GM12891 (cell line): ENCODE measurements at regions not wholly inside any gene's neighbourhood (a gene's known extent, or its start where the extent isn't known, plus 50 kb on each side); places are given as distances from the start of the nearest gene placed in this dataset.

ENCODE experiments used
- DNase-seq: peaks from one replicate; pipeline ENCODE4 v3.0.0; 2011; ENCODE audit warnings: low spot score; ENCODE audit not compliant: insufficient read length
- FAIRE-seq: peaks from 2 replicates; lab custom pipeline; 2011; peaks lifted over from hg19 to GRCh38; lab: Jason Lieb, UNC
- PAX5 ChIP-seq: IDR thresholded peaks from 2 replicates; pipeline ENCODE4 v1.6.1; 2011; ENCODE audit warnings: low read length, moderate library complexity, mild to moderate bottlenecking; ENCODE audit not compliant: insufficient read depth, severe bottlenecking
- POLR2A ChIP-seq: IDR thresholded peaks from 2 replicates; pipeline ENCODE4 v1.6.1; 2011; ENCODE audit warnings: low read depth, low read length, control low read depth
- POLR2AphosphoS5 ChIP-seq: IDR thresholded peaks from 2 replicates; pipeline ENCODE4 v1.6.1; 2011; ENCODE audit warnings: low read depth, low read length, control low read depth
- POU2F2 ChIP-seq: IDR thresholded peaks from 2 replicates; pipeline ENCODE4 v1.6.1; 2011; ENCODE audit warnings: low read depth, mild to moderate bottlenecking, control low read depth, low read length, moderate library complexity
- SPI1 ChIP-seq: IDR thresholded peaks from 2 replicates; pipeline ENCODE4 v1.6.1; 2011; ENCODE audit warnings: low read depth, low read length, control low read depth
- TAF1 ChIP-seq: IDR thresholded peaks from 2 replicates; pipeline ENCODE4 v1.6.1; 2011; ENCODE audit warnings: low read depth, low read length, control low read depth

GRCh38 chr3:180131169-180131568, 94.4 kb upstream of the PEX5L start:
- no peak for DNase-seq
- no peak for FAIRE-seq
- TF ChIP-seq PAX5 (no peak), POU2F2 (no peak), TAF1 (no peak), SPI1 (no peak), POLR2A (no peak), POLR2AphosphoS5 (no peak)

GRCh38 chr3:180135101-180135500, 98.4 kb upstream of the PEX5L start:
- FAIRE-seq (no peak), DNase-seq (no peak)
- TF ChIP-seq PAX5: no peak
- TF ChIP-seq TAF1: no peak
- TF ChIP-seq SPI1: no peak
- no peak for TF ChIP-seq POLR2AphosphoS5
- TF ChIP-seq POLR2A: no peak

DNA sequence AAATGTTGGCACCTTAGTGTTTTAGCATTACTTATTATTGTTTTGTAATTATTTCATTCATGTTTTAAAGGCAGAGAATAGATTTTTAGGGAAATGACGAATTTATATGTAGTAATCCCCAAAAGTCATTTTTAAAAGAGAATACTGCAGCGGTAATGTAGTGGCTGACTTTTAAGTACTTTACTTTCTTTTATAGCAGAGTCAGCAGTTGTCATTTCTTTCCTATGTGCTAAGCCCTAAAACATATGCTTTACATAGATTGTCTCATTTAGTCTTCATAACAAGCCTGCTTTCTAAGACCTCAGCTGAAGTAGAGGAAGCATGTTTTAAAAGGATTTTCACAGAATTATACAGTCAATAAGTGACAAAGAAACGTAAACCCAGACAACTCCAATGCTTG, 102.1 kb upstream of the PEX5L start:
- no peak for TF ChIP-seq POU2F2
- TF ChIP-seq POLR2A: no peak
- FAIRE-seq (no peak), DNase-seq (no peak)

DNA sequence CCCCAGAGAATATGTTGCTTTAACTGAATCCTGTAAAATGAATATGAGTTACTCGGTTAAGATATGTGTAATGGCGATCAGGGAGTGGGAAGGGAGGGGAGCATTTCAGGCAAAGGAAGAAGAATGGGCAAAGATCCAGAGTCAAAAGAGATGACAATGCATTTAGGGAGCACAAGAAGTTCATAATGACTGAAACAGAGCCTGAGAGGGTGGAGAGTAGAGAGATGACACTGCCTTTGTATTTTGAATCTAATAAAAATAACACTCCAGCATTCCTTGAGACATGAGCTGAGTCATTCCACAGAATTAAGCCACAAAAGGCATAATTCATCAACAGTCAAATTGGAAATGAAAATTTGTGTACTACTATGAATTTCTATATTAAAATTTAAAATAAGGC, 105.3 kb upstream of the PEX5L start:
- TF ChIP-seq SPI1 (no peak), POU2F2 (no peak), POLR2AphosphoS5 (no peak), PAX5 (no peak), TAF1 (no peak), POLR2A (no peak)
- no peak for FAIRE-seq
- DNase-seq: no peak

- no peak for DNase-seq
- TF ChIP-seq POU2F2 (no peak), TAF1 (no peak), PAX5 (no peak), POLR2AphosphoS5 (no peak)
- no peak for FAIRE-seq
Measured at GRCh38 chr3:180142472-180142871, 105.7 kb upstream of the PEX5L start.

DNA sequence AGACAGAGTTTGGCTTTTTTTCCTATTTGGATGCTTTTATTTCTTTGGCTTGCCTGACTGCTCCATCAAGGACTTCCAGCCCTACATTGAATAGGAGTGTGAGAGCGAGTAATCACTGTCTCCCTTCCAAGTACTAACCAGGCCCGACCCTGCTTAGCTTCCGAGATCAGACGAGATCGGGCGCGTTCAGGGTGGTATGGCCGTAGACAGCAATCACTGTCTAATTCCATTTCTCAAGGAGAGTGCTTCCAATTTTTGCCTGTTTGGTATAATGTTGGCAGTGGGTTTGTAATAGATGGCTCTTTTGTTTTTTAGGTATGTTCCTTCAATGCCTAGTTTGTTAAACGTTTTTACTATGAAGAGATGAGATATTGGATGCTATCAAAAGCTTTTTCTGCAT, 125.0 kb upstream of the PEX5L start:
- TF ChIP-seq POLR2A (no peak), PAX5 (no peak), SPI1 (no peak), POU2F2 (no peak), TAF1 (no peak)
- FAIRE-seq (no peak), DNase-seq (no peak)

DNA sequence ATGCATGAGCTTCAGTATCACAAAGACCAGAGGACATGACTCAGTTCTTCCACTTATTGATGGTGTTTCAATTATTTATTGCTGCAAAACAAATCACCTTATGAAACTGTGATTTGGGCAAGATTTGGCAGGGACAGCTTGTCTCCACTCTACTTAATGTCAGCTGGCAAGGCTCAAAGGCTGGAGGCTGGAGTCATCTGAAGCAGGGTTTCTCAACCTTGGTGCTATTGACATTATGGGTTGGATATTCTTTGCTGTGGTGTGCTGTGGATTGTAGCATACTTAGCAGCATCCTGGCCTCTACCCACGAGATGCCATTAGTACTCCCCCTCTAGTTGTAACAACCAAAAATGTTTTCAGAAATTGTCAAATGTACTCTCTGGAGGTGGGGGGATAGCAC, 138.8 kb upstream of the PEX5L start:
- no peak for DNase-seq
- no peak for FAIRE-seq

GRCh38 chr3:180176059-180176458, 139.3 kb upstream of the PEX5L start:
- FAIRE-seq: no peak
- DNase-seq: no peak
- TF ChIP-seq SPI1: no peak
- no peak for TF ChIP-seq POLR2A
- no peak for TF ChIP-seq TAF1
- no peak for TF ChIP-seq PAX5
- no peak for TF ChIP-seq POU2F2
- TF ChIP-seq POLR2AphosphoS5: no peak

More for the DNA sequence above, 138.8 kb upstream of the PEX5L start:
- no peak for TF ChIP-seq TAF1
- TF ChIP-seq PAX5: no peak
- no peak for TF ChIP-seq POLR2A
- no peak for TF ChIP-seq POU2F2
- TF ChIP-seq POLR2AphosphoS5: no peak
- no peak for TF ChIP-seq SPI1

GRCh38 chr3:180177255-180177654, 140.5 kb upstream of the PEX5L start:
- FAIRE-seq (no peak), DNase-seq (no peak)
- TF ChIP-seq POU2F2 (no peak), PAX5 (no peak)

GRCh38 chr3:180179562-180179961, 142.8 kb upstream of the PEX5L start:
- no peak for FAIRE-seq
- TF ChIP-seq SPI1 (no peak), PAX5 (no peak), POU2F2 (no peak), TAF1 (no peak), POLR2AphosphoS5 (no peak)
- no peak for DNase-seq

- no peak for TF ChIP-seq POLR2A
- TF ChIP-seq TAF1: no peak
- TF ChIP-seq POLR2AphosphoS5: no peak
- no peak for TF ChIP-seq POU2F2
- TF ChIP-seq PAX5: no peak
- no peak for TF ChIP-seq SPI1
- no peak for FAIRE-seq
- no peak for DNase-seq
Measured at GRCh38 chr3:180180795-180181194, 144.1 kb upstream of the PEX5L start.
